Testis (tissue), 2 donors: ENCODE measurements at regions not wholly inside any gene's neighbourhood (a gene's known extent, or its start where the extent isn't known, plus 50 kb on each side); places are given as distances from the start of the nearest gene placed in this dataset.

Experiments used
- CTCF ChIP-seq, 3 experiments: fragments of 450-650 bp in 2 of 3; fragments of 200-600 bp in 1 of 3; sonication (generic) in 1 of 3; IDR thresholded peaks; one replicate each; pipeline ENCODE4 v1.5.1; 2016 to 2019; ENCODE audit warnings: antibody characterized with exemption in 3 of 3, mild to moderate bottlenecking in 2 of 3, moderate library complexity in 1 of 3
- POLR2A ChIP-seq: fragments of 450-650 bp; IDR thresholded peaks from one replicate; pipeline ENCODE4 v1.6.1; 2017; ENCODE audit warnings: antibody characterized with exemption, mild to moderate bottlenecking, moderate library complexity

- TF ChIP-seq CTCF (IDR thresholded peaks at IDR 0.05) = no peak
- TF ChIP-seq POLR2A = no peak
Measured at GRCh38 chr13:74080762-74081161, 53.4 kb downstream of the KLF12 start.
